ENCODE measurements at regions not wholly inside any gene's neighbourhood (a gene's known extent, or its start where the extent isn't known, plus 50 kb on each side); places are given as distances from the start of the nearest gene placed in this dataset.

- no peak for TF ChIP-seq KAT7 (CRISPR knock-in tag; IDR thresholded peaks at IDR 0.05; ENCODE audit: borderline replicate concordance)
- no peak for TF ChIP-seq SMAD1 (IDR thresholded peaks at IDR 0.05; ENCODE audit: low read depth, low read length, partially characterized antibody)
- no peak for TF ChIP-seq NBN (IDR thresholded peaks at IDR 0.05; ENCODE audit: low read depth)
- no peak for TF ChIP-seq RBM25 (IDR thresholded peaks at IDR 0.05; ENCODE audit: low read depth, low read length, severe bottlenecking)
- TF ChIP-seq ZNF121 (CRISPR knock-in tag; conservative IDR thresholded peaks at IDR 0.05): no peak
- no peak for TF ChIP-seq ZNF12 (CRISPR knock-in tag; IDR thresholded peaks at IDR 0.05)
- TF ChIP-seq HDAC8 (tag; IDR thresholded peaks at IDR 0.05): no peak
- no peak for TF ChIP-seq PATZ1 (CRISPR knock-in tag; IDR thresholded peaks at IDR 0.05; ENCODE audit: borderline replicate concordance)
- no peak for TF ChIP-seq AFF1 (IDR thresholded peaks at IDR 0.05; ENCODE audit: low read depth in 1 of 2, partially characterized antibody in 2 of 2)
- TF ChIP-seq NCOA6 (IDR thresholded peaks at IDR 0.05): no peak
- no peak for TF ChIP-seq KAT2B (IDR thresholded peaks at IDR 0.05; ENCODE audit: low read depth, low read length)
- TF ChIP-seq NR2C1 (IDR thresholded peaks at IDR 0.05): no peak
- TF ChIP-seq NR2C1 (tag; IDR thresholded peaks at IDR 0.05): no peak
- TF ChIP-seq NCOA1 (IDR thresholded peaks at IDR 0.05; ENCODE audit: low read depth): no peak
- peak; percentile 27; the same call in 1 of the 2 replicates for TF ChIP-seq GABPA (tag; conservative IDR thresholded peaks at IDR 0.05; ENCODE audit: low read depth)
- no peak for TF ChIP-seq MTA3 (IDR thresholded peaks at IDR 0.05; ENCODE audit: borderline replicate concordance)
- TF ChIP-seq ZNF280B (CRISPR knock-in tag; IDR thresholded peaks at IDR 0.05): no peak
- no peak for TF ChIP-seq CTCFL (IDR thresholded peaks at IDR 0.05; ENCODE audit: borderline replicate concordance, insufficient read depth, low read depth, low read length, poor library complexity, severe bottlenecking)
- TF ChIP-seq ZNF23 (CRISPR knock-in tag; IDR thresholded peaks at IDR 0.05): no peak
Measured at GRCh38 chr2:136423516-136423996, 305.6 kb upstream of the CXCR4 start (continued).
